SH-SY5Y (cell line): ENCODE measurements at regions not wholly inside any gene's neighbourhood (a gene's known extent, or its start where the extent isn't known, plus 50 kb on each side); places are given as distances from the start of the nearest gene placed in this dataset.

ENCODE experiments used
- GATA2 ChIP-seq: IDR thresholded peaks from 2 replicates; pipeline ENCODE4 v1.6.1; 2011; ENCODE audit warnings: mild to moderate bottlenecking, low read depth, low read length
- GATA3 ChIP-seq: IDR thresholded peaks from 2 replicates; pipeline ENCODE4 v1.6.1; 2011; ENCODE audit warnings: low read depth, mild to moderate bottlenecking, low read length, moderate library complexity

- TF ChIP-seq GATA2 (no peak), GATA3 (no peak)
Observed at GRCh38 chr3:23740517-23740965, 65.2 kb upstream of the UBE2E1 start.

- no peak for TF ChIP-seq GATA3
- TF ChIP-seq GATA2, result no peak
Observed at GRCh38 chr3:23741036-23741706, 64.6 kb upstream of the UBE2E1 start.

GRCh38 chr3:23743141-23743784 is 62.5 kb upstream of the UBE2E1 start:
- TF ChIP-seq GATA2 (no peak), GATA3 (no peak)

- TF ChIP-seq GATA2 (no peak), GATA3 (no peak)
Observed at GRCh38 chr3:23746441-23746840, 59.3 kb upstream of the UBE2E1 start.

DNA sequence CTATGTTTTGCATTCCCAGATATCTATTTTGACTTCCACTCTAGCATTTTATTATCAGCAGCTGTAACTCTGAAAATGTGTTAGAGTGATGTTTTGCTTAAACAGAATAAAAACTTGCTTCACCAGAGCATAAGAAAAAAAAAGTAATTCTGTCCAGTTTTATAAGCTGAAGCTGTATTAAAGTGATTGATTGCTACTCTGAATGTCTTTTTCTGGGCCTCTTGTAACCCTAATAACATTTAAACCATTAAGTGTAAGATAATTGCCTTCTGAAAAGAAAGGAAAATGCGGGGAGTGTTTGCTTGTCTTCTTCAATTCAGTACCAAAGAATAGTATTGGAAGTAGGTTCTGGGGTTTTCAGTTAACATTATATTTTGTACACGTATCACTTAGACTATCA is 57.9 kb upstream of the UBE2E1 start:
- no peak for TF ChIP-seq GATA3
- TF ChIP-seq GATA2, result no peak

DNA sequence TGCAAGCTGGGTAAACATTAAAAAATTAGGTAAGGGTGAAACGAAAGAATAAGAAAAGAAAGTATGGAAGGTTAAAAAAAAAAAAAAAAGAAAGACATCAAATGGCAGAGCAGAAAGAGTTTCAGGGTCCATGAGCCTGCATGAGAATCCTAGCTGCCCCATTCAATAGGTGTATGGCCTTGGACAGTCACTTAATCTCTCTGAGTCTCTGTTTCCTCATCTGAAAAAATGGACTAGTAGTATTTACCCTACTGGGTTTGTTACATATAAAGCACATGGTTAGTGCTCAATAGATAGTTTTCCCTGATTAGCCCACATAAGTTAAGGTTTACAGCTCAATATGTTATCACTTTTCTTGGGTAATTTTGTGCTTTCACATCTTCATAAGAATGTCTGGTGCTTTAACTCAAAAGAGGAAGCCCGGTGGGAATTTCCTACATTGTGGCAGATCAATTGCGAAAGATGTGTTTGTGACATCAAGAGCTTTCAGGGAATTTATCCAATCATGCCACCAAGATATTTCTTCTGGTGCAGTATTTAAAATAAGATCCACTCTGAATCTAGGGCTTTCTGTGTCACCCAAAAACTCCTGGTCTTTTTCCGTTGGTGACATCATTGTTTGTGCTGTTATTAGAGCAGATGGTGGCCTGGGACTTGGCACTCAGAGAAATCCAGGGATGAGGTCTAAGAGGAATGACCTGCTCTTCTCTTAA is 57.2 kb upstream of the UBE2E1 start:
- TF ChIP-seq GATA3 (no peak), GATA2 (no peak)

DNA sequence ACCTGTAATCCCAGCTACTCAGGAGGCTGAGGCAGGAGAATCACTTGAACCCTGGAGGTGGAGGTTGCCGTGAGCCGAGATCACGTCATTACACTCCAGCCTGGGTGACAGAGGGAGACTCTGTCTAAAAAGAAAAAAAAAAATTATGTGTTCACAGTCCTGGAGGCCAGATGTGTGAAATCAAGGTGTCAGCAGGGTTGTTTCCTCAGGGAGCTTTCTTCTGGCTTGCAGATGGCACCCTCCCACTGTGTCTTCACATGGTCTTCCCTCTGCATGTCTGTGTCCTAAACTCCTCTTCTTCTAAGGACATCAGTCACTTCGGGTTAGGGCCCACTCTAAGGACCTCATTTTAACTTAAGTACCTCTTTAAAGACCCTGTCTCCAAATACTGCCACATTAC is 56.1 kb upstream of the UBE2E1 start:
- TF ChIP-seq GATA3, result no peak
- no peak for TF ChIP-seq GATA2

- TF ChIP-seq GATA3, result no peak
- TF ChIP-seq GATA2, result peak; percentile 49
Observed at GRCh38 chr3:23750573-23751210, 55.1 kb upstream of the UBE2E1 start.

- TF ChIP-seq GATA2 (no peak), GATA3 (no peak)
Observed at GRCh38 chr3:23751212-23751723, 54.5 kb upstream of the UBE2E1 start.

- TF ChIP-seq GATA2 (no peak), GATA3 (no peak)
Observed at GRCh38 chr3:23752126-23752525, 53.6 kb upstream of the UBE2E1 start.

DNA sequence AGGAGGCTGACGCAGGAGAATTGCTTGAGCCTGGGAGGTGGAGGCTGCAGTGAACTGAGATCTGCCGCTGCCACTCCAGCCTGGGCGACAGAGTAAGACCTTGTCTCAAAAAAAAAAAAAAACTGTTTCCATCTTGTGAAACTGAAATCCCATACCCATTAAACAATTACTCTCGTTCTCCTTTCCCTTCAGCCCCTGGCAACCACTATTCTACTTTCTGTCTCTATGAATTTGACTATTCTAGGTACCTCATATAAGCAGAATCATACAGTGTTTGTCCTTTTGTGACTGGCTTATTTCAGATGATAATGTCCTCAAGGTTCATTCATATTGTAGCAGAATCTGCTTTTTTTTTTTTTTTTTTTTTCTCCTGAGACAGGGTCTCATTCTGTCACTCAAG is 51.5 kb upstream of the UBE2E1 start:
- TF ChIP-seq GATA2, result no peak
- no peak for TF ChIP-seq GATA3
